ENCODE measurements at regions not wholly inside any gene's neighbourhood (a gene's known extent, or its start where the extent isn't known, plus 50 kb on each side); places are given as distances from the start of the nearest gene placed in this dataset.

DNA sequence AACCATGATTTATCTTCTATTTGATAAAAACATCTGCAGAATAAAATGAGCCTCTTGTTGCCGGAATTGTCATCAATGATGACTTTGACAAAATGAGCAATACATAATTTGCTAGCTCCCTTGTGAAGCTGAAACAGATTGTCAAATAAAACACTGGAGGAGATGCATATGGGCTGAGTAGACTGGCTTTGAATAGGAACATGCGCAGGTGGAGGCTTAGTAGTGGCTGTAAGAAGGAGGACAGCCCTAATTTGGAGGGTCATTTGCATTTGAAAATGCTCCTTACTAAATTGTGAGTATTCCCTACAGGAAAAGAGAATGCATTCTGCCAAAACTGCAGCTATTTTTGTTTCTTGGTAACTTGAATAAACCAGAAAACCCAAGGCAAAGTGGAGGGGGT lies 329.1 kb downstream of the PPARGC1A start:
- H3K4me3 ChIP-seq = no peak overlapping the region
- TF ChIP-seq PHF21A (IDR thresholded peaks at IDR 0.05; ENCODE audit: borderline replicate concordance, low read depth) (no peak), SRSF1 (IDR thresholded peaks at IDR 0.05; ENCODE audit: low read depth, low read length) (no peak), ZNF592 (IDR thresholded peaks at IDR 0.05) (no peak), SOX6 (IDR thresholded peaks at IDR 0.05) (no peak), CLOCK (CRISPR knock-in tag; IDR thresholded peaks at IDR 0.05; ENCODE audit: borderline replicate concordance) (no peak), OTX1 (CRISPR knock-in tag; IDR thresholded peaks at IDR 0.05) (no peak), ZNF140 (CRISPR knock-in tag; IDR thresholded peaks at IDR 0.05) (no peak), CEBPZ (IDR thresholded peaks at IDR 0.05; ENCODE audit: borderline replicate concordance, low read depth, low read length) (no peak)
- no peaks in the 10 kb centered on the region for H4K20me1 ChIP-seq (replicated peaks; ENCODE audit: control insufficient read depth, insufficient read depth, low read length)
- no peaks in the 10 kb centered on the region for H3K4me1 ChIP-seq (replicated peaks in 1 of 2; ENCODE audit: control insufficient read depth in 2 of 2, insufficient read depth in 2 of 2, low read length in 2 of 2)
- no peaks in the 10 kb centered on the region for H3K79me2 ChIP-seq (ENCODE audit: control insufficient read depth, insufficient read depth, low read length)
- in situ Hi-C loops (cut with MboI) = no loop called here
- BruUV-seq (replicated peaks) = no TSS peak
- ATAC-seq (no peak), FAIRE-seq (no peak), DNase-seq (ENCODE audit: extremely low read depth in 1 of 4, low spot score in 3 of 4) (no peak)
- H3K4me2 ChIP-seq (ENCODE audit: insufficient read depth, low read length) = no peak overlapping the region
- intact Hi-C loops (cut with micrococcal nuclease) = no loop called here
- no peaks in the 10 kb centered on the region for H3K9me1 ChIP-seq (ENCODE audit: control insufficient read depth, insufficient read depth, low read length)
- no peak overlapping the region for H3K27ac ChIP-seq (ENCODE audit: extremely low read depth, low read depth, low read length)
- 19% methylated on average over 2 of the region's 2 CpGs for WGBS (ENCODE audit: insufficient coverage, low coverage, missing lambda C conversion rate)
- H3K36me3 ChIP-seq (ENCODE audit: control insufficient read depth, insufficient read depth, low read length) = no peaks in the 10 kb centered on the region
- ChIA-PET CTCF (ENCODE audit: low intra/inter-chr PET ratio) (no interaction called here), POLR2A (no interaction called here)
- no peaks in the 10 kb centered on the region for H3K27me3 ChIP-seq (ENCODE audit: control insufficient read depth in 2 of 2, insufficient read depth in 2 of 2, low read length in 2 of 2)
- no peak overlapping the region for H3K9ac ChIP-seq (ENCODE audit: insufficient read depth in 1 of 2, low read depth in 2 of 2, low read length in 2 of 2)
- no peaks in the 10 kb centered on the region for H3K9me3 ChIP-seq (replicated peaks; ENCODE audit: control insufficient read depth, insufficient read depth, low read depth, low read length)
- no peak overlapping the region for H2AFZ ChIP-seq (ENCODE audit: low read depth, low read length)

Data from K562 (cell line).